ENCODE measurements at regions not wholly inside any gene's neighbourhood (a gene's known extent, or its start where the extent isn't known, plus 50 kb on each side); places are given as distances from the start of the nearest gene placed in this dataset.
A peak's percentile ranks its signal among the peaks of the same experiment; 100 is the strongest.

GRCh38 chr1:184141361-184141880 lies 89.9 kb downstream of the TSEN15 start:
- DNase-seq: no peak

- DNase-seq: no peak
Observed at GRCh38 chr1:184143449-184143848, 91.9 kb downstream of the TSEN15 start.

GRCh38 chr1:184145083-184145482 lies 93.6 kb downstream of the TSEN15 start:
- DNase-seq: no peak

GRCh38 chr1:184146202-184146601 lies 94.7 kb downstream of the TSEN15 start:
- no peak for DNase-seq

GRCh38 chr1:184150776-184151531 lies 99.4 kb downstream of the TSEN15 start:
- peak; percentile 44 to 68 (median 62) for DNase-seq

- peak; percentile 42 to 73 (median 68) for DNase-seq
Observed at GRCh38 chr1:184152434-184152898, 100.9 kb downstream of the TSEN15 start.

GRCh38 chr1:184152974-184153373 lies 101.4 kb downstream of the TSEN15 start:
- peak in 3 of 4 experiments; percentile 27 to 39 (median 32) for DNase-seq

- no peak for DNase-seq
Observed at GRCh38 chr1:184153731-184154130, 102.2 kb downstream of the TSEN15 start.

- no peak for DNase-seq
Observed at GRCh38 chr1:184156521-184157393, 105.2 kb downstream of the TSEN15 start.

GRCh38 chr1:184157394-184157742 lies 105.8 kb downstream of the TSEN15 start:
- no peak for DNase-seq

GRCh38 chr1:184158896-184159681 lies 107.6 kb downstream of the TSEN15 start:
- peak; percentile 17 to 66 (median 36) for DNase-seq

- DNase-seq: peak; percentile 63 to 91 (median 80)
Observed at GRCh38 chr1:184160236-184160635, 108.7 kb downstream of the TSEN15 start.

GRCh38 chr1:184161071-184161698 lies 109.7 kb downstream of the TSEN15 start:
- DNase-seq: peak; percentile 54 to 70 (median 65)

- DNase-seq: peak in 3 of 4 experiments; percentile 20 to 45 (median 22)
Observed at GRCh38 chr1:184162281-184162680, 110.8 kb downstream of the TSEN15 start.

- DNase-seq: peak; percentile 31 to 77 (median 63)
Observed at GRCh38 chr1:184163674-184164465, 112.3 kb downstream of the TSEN15 start.

GRCh38 chr1:184164536-184164935 lies 113.0 kb downstream of the TSEN15 start:
- peak; percentile 42 to 70 (median 54) for DNase-seq

GRCh38 chr1:184166485-184166884 lies 115.0 kb downstream of the TSEN15 start:
- DNase-seq: no peak

- DNase-seq: no peak
Observed at GRCh38 chr1:184167352-184167751, 115.8 kb downstream of the TSEN15 start.

- DNase-seq: no peak
Observed at GRCh38 chr1:184170719-184171118, 119.2 kb downstream of the TSEN15 start.

GRCh38 chr1:184176058-184176457 lies 124.5 kb downstream of the TSEN15 start:
- DNase-seq: no peak

- DNase-seq: no peak
Observed at GRCh38 chr1:184181044-184181443, 129.5 kb downstream of the TSEN15 start.

All from suppressor macrophage (primary cell).